Stimulated activated CD4-positive, alpha-beta T cell treated with anti-CD3 and anti-CD28 coated beads, Interleukin-4, amount 100 ng/mL, for 1 hour (primary cell): ENCODE measurements at regions not wholly inside any gene's neighbourhood (a gene's known extent, or its start where the extent isn't known, plus 50 kb on each side); places are given as distances from the start of the nearest gene placed in this dataset.

Experiments used
- DNase-seq: peaks from one replicate; pipeline ENCODE4 v3.0.0-alpha.2; 2020

GRCh38 chr22:27438271-27438980, 363.1 kb downstream of the MN1 start:
- no peak for DNase-seq

- no peak for DNase-seq
These were observed 362.4 kb downstream of the MN1 start for GRCh38 chr22:27439131-27439530.

- DNase-seq: no peak
These were observed 361.2 kb downstream of the MN1 start for GRCh38 chr22:27440304-27440865.

GRCh38 chr22:27441706-27442475, 359.7 kb downstream of the MN1 start:
- no peak for DNase-seq

- no peak for DNase-seq
These were observed 358.2 kb downstream of the MN1 start for GRCh38 chr22:27443306-27443705.

- DNase-seq: no peak
These were observed 355.7 kb downstream of the MN1 start for GRCh38 chr22:27445881-27446280.

- no peak for DNase-seq
These were observed 354.3 kb downstream of the MN1 start for GRCh38 chr22:27447289-27447688.

GRCh38 chr22:27450448-27450847, 351.1 kb downstream of the MN1 start:
- no peak for DNase-seq

- DNase-seq: no peak
These were observed 349.3 kb downstream of the MN1 start for GRCh38 chr22:27452245-27452644.

GRCh38 chr22:27452922-27453321, 348.6 kb downstream of the MN1 start:
- no peak for DNase-seq

GRCh38 chr22:27453725-27454124, 347.8 kb downstream of the MN1 start:
- no peak for DNase-seq

- no peak for DNase-seq
These were observed 346.6 kb downstream of the MN1 start for GRCh38 chr22:27454807-27455450.

- DNase-seq: no peak
These were observed 346.0 kb downstream of the MN1 start for GRCh38 chr22:27455526-27455925.

- no peak for DNase-seq
These were observed 344.7 kb downstream of the MN1 start for GRCh38 chr22:27456696-27457503.

- no peak for DNase-seq
These were observed 341.6 kb downstream of the MN1 start for GRCh38 chr22:27459999-27460398.

- no peak for DNase-seq
These were observed 340.8 kb downstream of the MN1 start for GRCh38 chr22:27460591-27461347.

- DNase-seq: no peak
These were observed 340.1 kb downstream of the MN1 start for GRCh38 chr22:27461470-27461869.

- DNase-seq: no peak
These were observed 339.4 kb downstream of the MN1 start for GRCh38 chr22:27462190-27462589.

GRCh38 chr22:27463121-27463660, 338.4 kb downstream of the MN1 start:
- DNase-seq: no peak

GRCh38 chr22:27466229-27466628, 335.3 kb downstream of the MN1 start:
- DNase-seq: no peak

GRCh38 chr22:27466778-27467438, 334.6 kb downstream of the MN1 start:
- no peak for DNase-seq
